Activated naive CD8-positive, alpha-beta T cell treated with anti-CD3 and anti-CD28 coated beads, Interleukin-2, amount 10 ng/mL, durations not matched to agents 7 days and 5 days (primary cell): ENCODE measurements at regions not wholly inside any gene's neighbourhood (a gene's known extent, or its start where the extent isn't known, plus 50 kb on each side); places are given as distances from the start of the nearest gene placed in this dataset.
"Not testable (repeated sequence)": the region's sequence is repeated elsewhere in the genome, so short reads cannot be mapped to it uniquely, and the experiment has no call there.

Experiments used
- ATAC-seq: fragments of 150-1000 bp; cut with Tn5 transposase; one replicate; pipeline ENCODE4 v1.10.0; 2021; ENCODE audit warnings: low read depth, moderate library complexity
- POLR2A ChIA-PET: fragments of 350-600 bp; sonication (Branson Sonifier 250); formaldehyde crosslinking; loops from one replicate; lab custom pipeline; 2021; ENCODE audit warnings: antibody characterized with exemption; lab: Charles Lee
- DNase-seq: peaks from one replicate; pipeline ENCODE4 v3.0.0; 2021
- H3K27ac Mint-ChIP-seq: one replicate; pipeline ENCODE4 v1.8.0; 2022; ENCODE audit warnings: mild to moderate bottlenecking, mixed read lengths
- H3K27me3 Mint-ChIP-seq: one replicate; pipeline ENCODE4 v1.8.0; 2022; ENCODE audit warnings: mild to moderate bottlenecking, moderate library complexity, mixed read lengths
- H3K36me3 Mint-ChIP-seq: one replicate; pipeline ENCODE4 v1.8.0; 2021; ENCODE audit warnings: mild to moderate bottlenecking, mixed read lengths
- H3K4me1 Mint-ChIP-seq: one replicate; pipeline ENCODE4 v1.8.0; 2021; ENCODE audit warnings: mixed read lengths
- H3K4me3 Mint-ChIP-seq: one replicate; pipeline ENCODE4 v1.8.0; 2022; ENCODE audit warnings: mild to moderate bottlenecking, moderate library complexity, mixed read lengths
- H3K9me3 Mint-ChIP-seq: one replicate; pipeline ENCODE4 v1.8.0; 2021; ENCODE audit warnings: mixed read lengths

DNA sequence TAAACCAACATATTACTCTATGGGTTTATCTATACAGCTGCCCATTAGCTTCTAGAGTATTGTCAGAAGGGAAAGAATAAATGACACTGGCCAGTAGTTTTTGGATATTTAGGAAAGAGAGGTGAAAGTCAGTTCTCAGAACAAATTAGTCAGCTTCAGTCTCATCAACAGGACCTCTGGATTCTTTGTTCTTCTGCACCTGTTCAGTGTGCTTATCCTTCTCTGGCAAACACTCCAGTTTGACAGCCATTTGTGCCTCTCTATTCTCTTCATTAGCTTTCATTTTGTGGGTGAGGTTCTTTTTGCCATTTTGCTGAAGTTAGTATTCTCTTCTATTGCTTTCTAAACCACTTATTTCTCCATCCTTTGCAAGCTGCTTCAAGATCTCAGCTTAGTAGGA lies 107.0 kb downstream of the PCDH18 start:
- Mint-ChIP-seq H3K27ac (no peak overlapping the region), H3K27me3 (no peaks in the 10 kb centered on the region), H3K36me3 (no peaks in the 10 kb centered on the region), H3K9me3 (peaks cover 3% of the 10 kb centered on the region), H3K4me1 (no peaks in the 10 kb centered on the region), H3K4me3 (no peak overlapping the region)
- POLR2A ChIA-PET: no interaction called here
- DNase-seq: no peak
- no peak for ATAC-seq

DNA sequence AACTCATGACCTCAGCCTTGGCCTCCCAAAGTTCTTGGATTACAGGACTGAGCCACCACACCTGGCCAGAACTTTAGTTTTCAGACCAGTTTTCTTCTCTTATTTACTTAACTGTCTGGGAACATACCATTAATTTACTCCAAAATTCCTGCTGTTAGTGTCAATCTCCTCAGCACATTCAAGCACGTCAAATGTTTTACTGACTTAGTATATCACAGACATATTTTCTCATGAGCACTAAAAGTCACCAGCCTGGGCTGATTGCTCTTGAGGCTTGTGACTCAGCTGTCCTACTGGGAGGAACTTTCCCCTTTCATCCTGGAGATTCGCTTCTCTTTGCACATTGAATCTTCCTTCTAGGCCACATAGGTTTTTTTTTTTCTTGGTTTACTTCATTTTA lies 109.6 kb downstream of the PCDH18 start:
- DNase-seq: no peak
- Mint-ChIP-seq H3K27me3 (no peaks in the 10 kb centered on the region), H3K4me1 (no peaks in the 10 kb centered on the region), H3K27ac (no peak overlapping the region), H3K4me3 (no peak overlapping the region), H3K36me3 (no peaks in the 10 kb centered on the region), H3K9me3 (peaks cover 3% of the 10 kb centered on the region)
- POLR2A ChIA-PET: no interaction called here
- no peak for ATAC-seq

GRCh38 chr4:137421796-137422195 lies 110.5 kb downstream of the PCDH18 start:
- no peaks in the 10 kb centered on the region for H3K27me3 Mint-ChIP-seq
- DNase-seq (no peak), ATAC-seq (no peak)
- no peak overlapping the region for H3K4me3 Mint-ChIP-seq
- no peaks in the 10 kb centered on the region for H3K4me1 Mint-ChIP-seq
- no peak overlapping the region for H3K27ac Mint-ChIP-seq
- H3K9me3 Mint-ChIP-seq: peaks cover 3% of the 10 kb centered on the region
- POLR2A ChIA-PET: no interaction called here
- no peaks in the 10 kb centered on the region for H3K36me3 Mint-ChIP-seq

DNA sequence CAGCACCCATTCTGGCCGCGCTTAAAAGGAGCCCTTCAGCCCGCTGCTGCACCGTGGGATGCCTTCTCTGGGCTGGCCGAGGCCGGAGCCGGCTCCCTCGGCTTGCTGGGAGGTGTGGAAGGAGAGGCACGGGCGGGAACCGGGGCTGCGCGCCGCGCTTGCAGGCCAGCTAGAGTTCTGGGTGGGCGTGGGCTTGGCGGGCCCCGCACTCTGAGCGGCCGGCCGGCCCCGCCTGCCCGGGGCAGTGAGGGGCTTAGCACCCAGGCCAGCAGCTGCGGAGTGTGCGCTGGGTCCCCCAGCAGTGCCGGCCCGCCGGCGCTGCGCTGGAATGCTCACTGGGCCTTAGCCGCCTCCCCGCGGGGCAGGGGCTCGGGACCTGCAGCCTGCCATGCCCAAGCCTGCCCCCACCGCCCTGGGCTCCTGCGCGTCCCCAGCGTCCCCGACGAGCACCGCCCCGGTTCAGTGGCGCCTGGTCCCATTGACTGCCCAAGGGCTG lies 111.3 kb downstream of the PCDH18 start:
- H3K27ac Mint-ChIP-seq: no peak overlapping the region
- ATAC-seq (no peak), DNase-seq (no peak)
- H3K4me3 Mint-ChIP-seq: no peak overlapping the region
- peaks cover 3% of the 10 kb centered on the region for H3K9me3 Mint-ChIP-seq
- H3K27me3 Mint-ChIP-seq: no peaks in the 10 kb centered on the region
- no peaks in the 10 kb centered on the region for H3K36me3 Mint-ChIP-seq
- POLR2A ChIA-PET: no interaction called here
- H3K4me1 Mint-ChIP-seq: no peaks in the 10 kb centered on the region

DNA sequence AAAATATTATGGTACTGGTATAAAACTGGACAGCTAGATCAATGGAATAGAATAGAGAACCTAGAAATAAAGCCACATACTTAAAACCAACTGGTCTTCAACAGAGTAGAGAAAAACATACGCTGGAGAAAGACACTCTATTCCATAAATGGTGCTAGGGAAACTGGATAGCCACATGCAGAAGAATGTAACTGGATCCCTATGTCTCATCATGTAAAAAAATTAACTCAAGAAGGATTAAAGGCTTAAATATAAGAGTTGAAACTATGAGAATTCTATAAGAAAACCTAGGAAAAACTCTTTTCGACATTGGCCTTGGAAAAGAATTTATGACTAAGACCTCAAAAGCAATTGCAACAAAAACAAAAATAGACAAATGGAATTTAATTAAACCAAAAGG lies 114.6 kb downstream of the PCDH18 start:
- Mint-ChIP-seq H3K27me3 (no peaks in the 10 kb centered on the region), H3K27ac (no peak overlapping the region), H3K36me3 (no peaks in the 10 kb centered on the region), H3K9me3 (peaks cover 3% of the 10 kb centered on the region), H3K4me1 (no peaks in the 10 kb centered on the region), H3K4me3 (no peak overlapping the region)
- DNase-seq (no peak), ATAC-seq (no peak)
- POLR2A ChIA-PET: no interaction called here

DNA sequence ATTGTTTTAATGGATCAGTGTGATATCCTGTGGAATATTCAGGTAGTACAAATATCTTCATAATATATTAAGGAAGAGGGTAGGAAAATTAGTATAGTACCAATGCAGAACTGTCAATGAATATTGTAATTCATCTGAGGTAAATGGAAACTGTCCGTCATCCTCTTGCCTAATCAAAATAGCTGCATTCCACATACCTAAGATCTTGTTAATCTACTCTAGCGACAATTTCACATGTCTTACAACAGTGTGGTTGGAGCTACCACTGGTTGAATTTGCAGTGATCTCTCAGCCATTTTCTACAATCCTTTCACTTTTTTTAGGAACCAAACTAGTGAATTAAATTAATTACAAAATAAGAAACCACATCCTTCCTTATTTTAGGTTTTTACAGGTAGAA lies 117.5 kb downstream of the PCDH18 start:
- DNase-seq: no peak
- Mint-ChIP-seq H3K36me3 (no peaks in the 10 kb centered on the region), H3K9me3 (no peaks in the 10 kb centered on the region), H3K4me3 (no peak overlapping the region), H3K4me1 (no peaks in the 10 kb centered on the region), H3K27me3 (no peaks in the 10 kb centered on the region), H3K27ac (no peak overlapping the region)
- no peak for ATAC-seq
- POLR2A ChIA-PET: no interaction called here

DNA sequence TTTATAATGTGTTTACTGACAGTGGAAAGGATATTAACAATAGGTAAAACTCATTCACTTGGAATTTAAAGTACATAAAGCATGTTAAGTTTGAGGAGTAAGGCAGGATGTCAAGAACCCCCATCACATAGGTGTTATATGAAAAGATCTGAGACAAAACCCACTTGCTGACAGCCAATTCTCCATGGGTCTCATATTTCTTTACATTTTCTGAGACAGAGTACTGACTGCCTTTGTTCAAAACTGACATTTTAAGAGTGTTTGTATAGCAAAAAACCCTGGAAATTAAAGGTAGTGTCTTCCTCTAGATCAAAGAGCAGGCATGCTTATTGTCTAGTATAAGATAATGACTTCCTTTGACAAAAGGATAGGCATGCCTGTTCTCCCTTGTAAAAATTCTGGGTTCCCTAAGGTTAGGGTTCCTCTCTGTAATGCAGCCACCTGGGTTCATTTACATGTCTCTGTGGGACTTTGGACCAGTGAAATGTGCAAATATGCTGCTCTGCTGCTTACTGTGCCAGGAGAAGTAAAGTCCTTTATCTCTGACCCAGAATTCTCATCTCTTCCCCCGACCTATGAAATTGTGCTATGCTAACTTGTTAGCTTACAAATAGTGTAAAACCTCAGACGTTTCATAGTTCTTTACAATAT lies 123.6 kb downstream of the PCDH18 start:
- POLR2A ChIA-PET: no interaction called here
- Mint-ChIP-seq H3K27ac (no peak overlapping the region), H3K4me3 (no peak overlapping the region), H3K36me3 (no peaks in the 10 kb centered on the region), H3K27me3 (no peaks in the 10 kb centered on the region), H3K4me1 (no peaks in the 10 kb centered on the region), H3K9me3 (no peaks in the 10 kb centered on the region)
- DNase-seq (no peak), ATAC-seq (no peak)

- H3K4me3 Mint-ChIP-seq, POLR2A ChIA-PET, ATAC-seq, H3K27ac Mint-ChIP-seq, H3K36me3 Mint-ChIP-seq, H3K4me1 Mint-ChIP-seq, H3K9me3 Mint-ChIP-seq, DNase-seq, H3K27me3 Mint-ChIP-seq: not testable (repeated sequence)
These were observed 126.5 kb downstream of the PCDH18 start for GRCh38 chr4:137405833-137406232.

- no peak overlapping the region for H3K4me3 Mint-ChIP-seq
- no peaks in the 10 kb centered on the region for H3K36me3 Mint-ChIP-seq
- no peak overlapping the region for H3K27ac Mint-ChIP-seq
- ATAC-seq (no peak), DNase-seq (no peak)
- H3K4me1 Mint-ChIP-seq: no peaks in the 10 kb centered on the region
- no peaks in the 10 kb centered on the region for H3K27me3 Mint-ChIP-seq
- POLR2A ChIA-PET: no interaction called here
- H3K9me3 Mint-ChIP-seq: no peaks in the 10 kb centered on the region
These were observed 138.3 kb downstream of the PCDH18 start for GRCh38 chr4:137394018-137394417.

DNA sequence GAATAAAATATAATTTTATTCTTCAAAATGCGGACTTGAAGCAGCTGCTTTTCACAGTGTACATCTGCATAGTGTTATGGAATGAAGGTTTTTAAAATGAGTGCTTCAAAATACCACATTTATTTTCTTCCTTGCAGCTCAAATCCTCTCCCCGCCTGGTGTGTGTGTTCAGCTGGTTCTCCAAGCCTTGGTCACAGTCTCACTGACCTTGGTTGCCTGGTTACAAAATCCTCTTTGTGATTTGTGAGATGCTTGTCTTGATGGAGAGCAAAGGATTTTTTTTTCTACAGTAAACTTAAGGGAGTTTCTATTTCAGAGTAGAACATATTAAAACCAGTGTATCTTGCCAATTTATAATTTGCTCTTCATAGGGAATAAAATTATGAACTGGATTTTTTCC lies 139.2 kb downstream of the PCDH18 start:
- Mint-ChIP-seq H3K4me3 (no peak overlapping the region), H3K27ac (no peak overlapping the region), H3K36me3 (no peaks in the 10 kb centered on the region), H3K27me3 (no peaks in the 10 kb centered on the region), H3K9me3 (no peaks in the 10 kb centered on the region), H3K4me1 (no peaks in the 10 kb centered on the region)
- no peak for DNase-seq
- no peak for ATAC-seq
- POLR2A ChIA-PET: no interaction called here

GRCh38 chr4:137390707-137391106 lies 141.6 kb downstream of the PCDH18 start:
- H3K4me3 Mint-ChIP-seq: no peak overlapping the region
- DNase-seq: no peak
- POLR2A ChIA-PET: no interaction called here
- no peaks in the 10 kb centered on the region for H3K4me1 Mint-ChIP-seq
- H3K36me3 Mint-ChIP-seq: no peaks in the 10 kb centered on the region
- no peak for ATAC-seq
- H3K27me3 Mint-ChIP-seq: no peaks in the 10 kb centered on the region
- no peak overlapping the region for H3K27ac Mint-ChIP-seq
- no peaks in the 10 kb centered on the region for H3K9me3 Mint-ChIP-seq

- ATAC-seq: no peak
- no peak overlapping the region for H3K4me3 Mint-ChIP-seq
- no peak overlapping the region for H3K27ac Mint-ChIP-seq
- POLR2A ChIA-PET: no interaction called here
- no peaks in the 10 kb centered on the region for H3K9me3 Mint-ChIP-seq
- no peaks in the 10 kb centered on the region for H3K27me3 Mint-ChIP-seq
- no peak for DNase-seq
- H3K36me3 Mint-ChIP-seq: no peaks in the 10 kb centered on the region
- no peaks in the 10 kb centered on the region for H3K4me1 Mint-ChIP-seq
These were observed 142.3 kb downstream of the PCDH18 start for GRCh38 chr4:137389911-137390520.

DNA sequence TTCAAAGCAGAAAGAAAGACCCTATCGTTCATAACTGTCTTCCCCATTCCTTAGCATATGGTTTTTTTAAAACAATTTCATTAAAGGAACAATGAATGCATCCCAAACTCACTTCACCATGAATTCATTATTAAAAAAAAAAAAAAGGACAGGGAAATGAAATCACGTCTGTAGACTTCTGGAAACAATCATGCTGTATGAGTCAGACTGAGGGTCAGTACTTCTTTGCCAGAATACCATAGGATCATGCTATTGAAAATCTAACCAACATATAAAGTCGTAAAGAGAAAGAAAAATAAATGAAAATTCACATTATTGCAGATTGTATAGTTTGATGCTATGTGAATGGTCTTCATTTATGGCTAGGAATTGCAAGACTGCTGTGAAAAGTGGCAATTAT lies 144.4 kb downstream of the PCDH18 start:
- H3K36me3 Mint-ChIP-seq: no peaks in the 10 kb centered on the region
- DNase-seq (no peak), ATAC-seq (no peak)
- no peaks in the 10 kb centered on the region for H3K4me1 Mint-ChIP-seq
- no peaks in the 10 kb centered on the region for H3K27me3 Mint-ChIP-seq
- POLR2A ChIA-PET: no interaction called here
- no peaks in the 10 kb centered on the region for H3K9me3 Mint-ChIP-seq
- H3K4me3 Mint-ChIP-seq: no peak overlapping the region
- H3K27ac Mint-ChIP-seq: no peak overlapping the region

DNA sequence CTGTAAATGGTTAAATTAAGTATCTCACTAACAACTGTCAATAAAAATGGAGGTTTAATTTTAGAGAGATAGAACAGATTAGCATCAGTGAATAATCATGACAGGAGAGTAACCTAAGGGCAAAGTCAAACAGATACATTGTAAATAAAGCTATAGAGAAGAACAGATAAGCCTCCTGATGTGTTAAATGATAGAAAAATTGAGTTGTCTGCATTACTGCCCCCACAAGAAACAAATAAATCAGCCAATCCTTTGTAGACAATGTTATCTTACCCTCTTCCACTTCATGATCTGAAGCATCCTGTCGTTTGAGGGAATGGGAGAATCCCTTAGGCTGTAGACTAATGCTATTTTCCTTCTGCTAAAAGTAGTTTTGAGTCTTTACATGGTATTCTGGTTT lies 147.8 kb downstream of the PCDH18 start:
- POLR2A ChIA-PET: no interaction called here
- Mint-ChIP-seq H3K27ac (no peak overlapping the region), H3K4me1 (no peaks in the 10 kb centered on the region), H3K36me3 (no peaks in the 10 kb centered on the region), H3K27me3 (no peaks in the 10 kb centered on the region), H3K9me3 (peaks cover 1% of the 10 kb centered on the region), H3K4me3 (no peak overlapping the region)
- ATAC-seq: no peak
- DNase-seq: no peak
